IPS-18a (cell line): ENCODE measurements at regions not wholly inside any gene's neighbourhood (a gene's known extent, or its start where the extent isn't known, plus 50 kb on each side); places are given as distances from the start of the nearest gene placed in this dataset.

Source experiments
- H3K27ac ChIP-seq: one replicate; pipeline ENCODE4 v1.5.1; 2013; ENCODE audit warnings: low read length
- H3K27me3 ChIP-seq: one replicate; pipeline ENCODE4 v1.6.1; 2013; ENCODE audit warnings: mild to moderate bottlenecking, low read length; ENCODE audit not compliant: control insufficient read depth, insufficient read depth
- H3K36me3 ChIP-seq: one replicate; pipeline ENCODE4 v1.6.1; 2013; ENCODE audit warnings: low read depth, low read length; ENCODE audit not compliant: control insufficient read depth
- H3K4me1 ChIP-seq: one replicate; pipeline ENCODE4 v1.6.1; 2013; ENCODE audit warnings: low read depth, low read length; ENCODE audit not compliant: control insufficient read depth
- H3K4me3 ChIP-seq: one replicate; pipeline ENCODE4 v1.5.1; 2013; ENCODE audit warnings: low read length
- H3K9ac ChIP-seq: one replicate; pipeline ENCODE4 v1.6.1; 2013; ENCODE audit warnings: mild to moderate bottlenecking, low read length, moderate library complexity
- H3K9me3 ChIP-seq: one replicate; pipeline ENCODE4 v1.6.1; 2013; ENCODE audit warnings: low read depth, low read length; ENCODE audit not compliant: control insufficient read depth

GRCh38 chr3:7854266-7854665 lies 647.4 kb upstream of the LMCD1 start:
- H3K9ac ChIP-seq = no peak overlapping the region

GRCh38 chr3:7854721-7855120 lies 646.9 kb upstream of the LMCD1 start:
- H3K9ac ChIP-seq = no peak overlapping the region
- H3K4me3 ChIP-seq = no peak overlapping the region
- no peak overlapping the region for H3K27ac ChIP-seq
- no peaks in the 10 kb centered on the region for H3K9me3 ChIP-seq
- no peaks in the 10 kb centered on the region for H3K36me3 ChIP-seq
- H3K4me1 ChIP-seq = peaks cover 7% of the 10 kb centered on the region
- H3K27me3 ChIP-seq = no peaks in the 10 kb centered on the region

More at GRCh38 chr3:7854266-7854665, 647.4 kb upstream of the LMCD1 start:
- Histone ChIP-seq H3K4me1 (peaks cover 7% of the 10 kb centered on the region), H3K27me3 (no peaks in the 10 kb centered on the region), H3K4me3 (no peak overlapping the region), H3K36me3 (no peaks in the 10 kb centered on the region), H3K27ac (no peak overlapping the region), H3K9me3 (no peaks in the 10 kb centered on the region)

- Histone ChIP-seq H3K27me3 (no peaks in the 10 kb centered on the region), H3K4me3 (no peak overlapping the region), H3K4me1 (no peaks in the 10 kb centered on the region), H3K27ac (no peak overlapping the region), H3K9me3 (no peaks in the 10 kb centered on the region), H3K36me3 (no peaks in the 10 kb centered on the region), H3K9ac (no peak overlapping the region)
Measured at GRCh38 chr3:7865611-7866010, 636.0 kb upstream of the LMCD1 start.

- no peaks in the 10 kb centered on the region for H3K9me3 ChIP-seq
- no peaks in the 10 kb centered on the region for H3K4me1 ChIP-seq
- no peak overlapping the region for H3K4me3 ChIP-seq
- no peaks in the 10 kb centered on the region for H3K27me3 ChIP-seq
- no peak overlapping the region for H3K27ac ChIP-seq
- no peaks in the 10 kb centered on the region for H3K36me3 ChIP-seq
- no peak overlapping the region for H3K9ac ChIP-seq
Measured at GRCh38 chr3:7867587-7867986, 634.0 kb upstream of the LMCD1 start.

- H3K9me3 ChIP-seq = no peaks in the 10 kb centered on the region
- H3K27ac ChIP-seq = no peak overlapping the region
- H3K36me3 ChIP-seq = no peaks in the 10 kb centered on the region
- H3K9ac ChIP-seq = no peak overlapping the region
- H3K27me3 ChIP-seq = no peaks in the 10 kb centered on the region
- H3K4me3 ChIP-seq = no peak overlapping the region
- H3K4me1 ChIP-seq = peaks cover 4% of the 10 kb centered on the region
Measured at GRCh38 chr3:7871003-7871560, 630.5 kb upstream of the LMCD1 start.

- Histone ChIP-seq H3K4me3 (no peak overlapping the region), H3K27me3 (no peaks in the 10 kb centered on the region), H3K27ac (no peak overlapping the region), H3K9me3 (no peaks in the 10 kb centered on the region), H3K36me3 (no peaks in the 10 kb centered on the region), H3K4me1 (peaks cover 4% of the 10 kb centered on the region), H3K9ac (no peak overlapping the region)
Measured at GRCh38 chr3:7874116-7874515, 627.5 kb upstream of the LMCD1 start.

GRCh38 chr3:7875925-7876324 lies 625.7 kb upstream of the LMCD1 start:
- peaks cover 4% of the 10 kb centered on the region for H3K4me1 ChIP-seq
- H3K9ac ChIP-seq = no peak overlapping the region
- H3K27me3 ChIP-seq = no peaks in the 10 kb centered on the region

GRCh38 chr3:7876741-7877297 lies 624.8 kb upstream of the LMCD1 start:
- H3K9ac ChIP-seq = no peak overlapping the region
- no peaks in the 10 kb centered on the region for H3K27me3 ChIP-seq
- no peaks in the 10 kb centered on the region for H3K36me3 ChIP-seq
- no peaks in the 10 kb centered on the region for H3K9me3 ChIP-seq
- H3K4me3 ChIP-seq = no peak overlapping the region
- H3K4me1 ChIP-seq = peaks cover 4% of the 10 kb centered on the region
- H3K27ac ChIP-seq = no peak overlapping the region

More at GRCh38 chr3:7875925-7876324, 625.7 kb upstream of the LMCD1 start:
- no peak overlapping the region for H3K27ac ChIP-seq
- H3K9me3 ChIP-seq = no peaks in the 10 kb centered on the region
- no peaks in the 10 kb centered on the region for H3K36me3 ChIP-seq
- no peak overlapping the region for H3K4me3 ChIP-seq

- Histone ChIP-seq H3K9ac (no peak overlapping the region), H3K4me3 (no peak overlapping the region), H3K4me1 (peaks cover 4% of the 10 kb centered on the region), H3K27ac (no peak overlapping the region), H3K9me3 (no peaks in the 10 kb centered on the region), H3K36me3 (no peaks in the 10 kb centered on the region), H3K27me3 (no peaks in the 10 kb centered on the region)
Measured at GRCh38 chr3:7877312-7877711, 624.3 kb upstream of the LMCD1 start.

- Histone ChIP-seq H3K4me3 (no peak overlapping the region), H3K9me3 (no peaks in the 10 kb centered on the region), H3K36me3 (no peaks in the 10 kb centered on the region), H3K27me3 (no peaks in the 10 kb centered on the region), H3K27ac (no peak overlapping the region), H3K4me1 (no peaks in the 10 kb centered on the region), H3K9ac (no peak overlapping the region)
Measured at GRCh38 chr3:7879572-7879971, 622.1 kb upstream of the LMCD1 start.

- no peak overlapping the region for H3K4me3 ChIP-seq
- H3K27ac ChIP-seq = no peak overlapping the region
- H3K36me3 ChIP-seq = no peaks in the 10 kb centered on the region
- H3K9ac ChIP-seq = no peak overlapping the region
- H3K27me3 ChIP-seq = no peaks in the 10 kb centered on the region
- no peaks in the 10 kb centered on the region for H3K9me3 ChIP-seq
- no peaks in the 10 kb centered on the region for H3K4me1 ChIP-seq
Measured at GRCh38 chr3:7881946-7882345, 619.7 kb upstream of the LMCD1 start.

GRCh38 chr3:7897655-7898054 lies 604.0 kb upstream of the LMCD1 start:
- no peaks in the 10 kb centered on the region for H3K4me1 ChIP-seq
- H3K9ac ChIP-seq = no peak overlapping the region
- H3K9me3 ChIP-seq = no peaks in the 10 kb centered on the region
- no peaks in the 10 kb centered on the region for H3K27me3 ChIP-seq
- H3K36me3 ChIP-seq = no peaks in the 10 kb centered on the region
- no peak overlapping the region for H3K27ac ChIP-seq
- H3K4me3 ChIP-seq = no peak overlapping the region
